GM21528 (cell line): ENCODE measurements at regions not wholly inside any gene's neighbourhood (a gene's known extent, or its start where the extent isn't known, plus 50 kb on each side); places are given as distances from the start of the nearest gene placed in this dataset.

ENCODE experiments used
- ATAC-seq: cut with Tn5 transposase; IDR thresholded peaks from one replicate; pipeline ENCODE4 v1.9.1; 2021; ENCODE audit warnings: mild to moderate bottlenecking, moderate library complexity; ENCODE audit not compliant: unreplicated experiment, low FRiP score

GRCh38 chr1:81498471-81499462, 302.0 kb upstream of the ADGRL2 start:
- no peak for ATAC-seq

DNA sequence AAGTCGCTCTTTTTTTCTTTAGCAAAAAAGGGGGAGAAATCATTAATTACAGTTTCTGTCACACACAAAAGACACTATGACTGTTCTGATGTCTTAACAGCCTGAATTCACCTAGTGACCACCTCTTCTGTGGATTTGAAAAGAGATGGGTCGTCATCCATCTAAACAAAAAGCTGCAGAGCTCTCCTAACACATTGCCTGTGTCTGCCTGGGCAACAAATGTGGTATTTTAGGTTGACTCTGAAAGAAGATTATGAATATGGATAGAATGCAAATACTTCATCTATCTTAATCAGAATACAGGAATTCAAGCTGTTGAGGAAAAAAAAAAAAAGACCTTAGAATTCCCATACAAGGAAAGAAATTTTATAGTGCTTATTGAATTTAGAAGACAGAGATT, 304.4 kb upstream of the ADGRL2 start:
- ATAC-seq: no peak

DNA sequence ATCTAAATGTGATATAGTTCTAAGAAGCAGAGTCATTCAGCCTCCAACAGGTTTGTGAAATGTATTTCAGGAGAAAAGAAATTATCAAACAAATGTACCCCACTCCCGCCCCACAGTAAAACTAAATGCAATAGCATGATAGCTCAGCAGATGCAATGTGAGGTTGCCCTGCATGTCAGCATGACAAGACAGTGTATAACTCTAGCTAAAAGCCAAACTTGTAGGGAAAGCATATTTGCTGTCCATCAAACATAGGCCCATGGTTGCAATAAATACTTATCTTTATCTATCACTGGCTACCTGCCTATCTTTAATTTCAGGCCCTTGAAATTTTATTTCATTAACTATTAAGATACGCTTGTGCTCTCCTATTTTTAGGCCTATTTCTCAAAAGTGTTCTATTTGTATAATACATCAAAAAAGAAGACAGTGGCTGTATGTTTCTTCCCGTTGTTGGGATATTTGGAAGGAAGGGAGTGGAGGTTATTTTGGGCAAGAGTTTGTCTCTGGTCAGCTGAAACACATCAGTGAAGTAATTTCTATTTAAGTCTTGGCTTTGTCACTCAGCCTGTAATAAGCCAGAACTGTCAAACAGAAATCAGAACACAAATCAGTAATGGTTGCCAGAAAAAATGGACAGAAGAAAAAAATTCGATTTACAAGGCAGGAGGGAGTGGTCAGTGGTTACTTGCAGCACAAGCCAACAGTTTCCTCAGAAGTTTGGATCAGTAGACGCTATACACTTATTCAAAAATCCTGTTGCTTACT, 307.4 kb upstream of the ADGRL2 start:
- no peak for ATAC-seq

DNA sequence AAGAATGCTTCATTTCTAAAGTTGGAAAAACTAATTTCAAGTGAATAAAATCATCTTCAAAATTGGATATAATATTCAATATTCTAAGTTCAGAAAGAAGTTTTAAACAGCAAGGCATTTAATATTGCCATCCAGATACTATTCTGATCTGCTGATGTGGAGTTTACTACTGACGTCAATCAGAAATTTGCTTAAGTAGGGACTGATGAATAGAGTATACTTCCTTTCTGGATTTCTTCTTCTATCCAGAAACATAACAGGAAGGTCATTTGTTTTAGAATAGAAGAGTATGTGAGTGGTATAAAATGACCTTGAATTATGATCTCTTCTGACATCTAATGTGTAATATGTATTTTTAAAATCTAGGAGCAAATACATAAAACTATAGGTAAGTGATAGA, 308.1 kb upstream of the ADGRL2 start:
- ATAC-seq: no peak

DNA sequence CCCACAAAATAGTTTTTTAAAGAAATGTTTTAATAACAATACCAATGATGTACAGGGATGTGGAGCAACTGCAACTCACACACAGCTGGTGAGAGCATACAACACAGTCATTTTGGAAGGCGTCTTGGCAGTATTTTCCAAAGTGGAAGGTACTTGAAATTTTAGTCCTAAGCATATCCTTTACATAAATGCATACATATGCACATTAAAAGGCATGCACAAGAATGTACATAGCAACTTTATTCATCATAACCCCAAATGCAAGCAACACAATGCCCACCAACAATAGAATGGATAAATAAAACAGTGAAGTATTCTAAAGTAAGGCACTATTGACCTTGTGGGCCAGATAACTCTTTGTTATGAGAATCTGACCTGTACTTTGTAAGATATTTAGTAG, 310.1 kb upstream of the ADGRL2 start:
- no peak for ATAC-seq

GRCh38 chr1:81489372-81489934, 311.3 kb upstream of the ADGRL2 start:
- ATAC-seq: no peak

DNA sequence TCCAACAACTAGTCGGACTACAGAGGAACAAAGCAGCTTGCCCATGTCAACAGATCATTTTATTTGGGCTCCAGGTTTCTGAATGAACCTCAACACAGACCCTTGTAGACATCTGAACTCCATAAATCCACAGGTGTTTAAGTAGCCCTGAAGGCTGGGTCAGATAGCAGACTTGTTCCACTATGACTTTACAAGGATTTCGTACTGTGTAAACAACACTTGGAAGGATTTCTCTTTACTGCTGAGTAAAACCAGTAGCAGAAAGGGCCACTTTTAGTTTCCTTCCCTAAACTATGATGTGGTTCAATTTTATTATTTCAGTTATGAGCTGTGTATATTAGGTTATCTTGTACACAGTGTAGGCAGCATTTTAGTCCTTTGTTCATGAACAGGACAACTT, 316.4 kb upstream of the ADGRL2 start:
- ATAC-seq: no peak

GRCh38 chr1:81478219-81478618, 322.5 kb upstream of the ADGRL2 start:
- ATAC-seq: no peak

- ATAC-seq: no peak
Measured at GRCh38 chr1:81477710-81478109, 323.0 kb upstream of the ADGRL2 start.

GRCh38 chr1:81472387-81472786, 328.3 kb upstream of the ADGRL2 start:
- no peak for ATAC-seq

DNA sequence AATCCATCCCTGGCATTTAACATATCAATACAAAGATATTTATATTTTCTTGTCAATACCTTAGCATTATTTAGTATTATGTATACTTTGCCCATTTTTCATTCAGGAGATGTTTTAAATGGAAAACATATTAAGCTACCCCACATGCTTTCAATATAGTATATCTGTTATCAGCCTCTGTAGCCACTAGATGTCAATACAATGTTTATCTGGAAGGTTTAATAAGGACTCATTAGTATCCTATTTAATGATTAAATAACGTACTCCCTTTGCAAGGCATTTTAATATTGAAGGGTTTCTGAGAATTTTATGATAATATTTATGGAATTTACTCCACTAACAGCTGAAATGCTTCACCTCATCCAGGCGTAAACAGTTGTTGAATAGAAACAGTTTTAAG, 329.5 kb upstream of the ADGRL2 start:
- no peak for ATAC-seq

DNA sequence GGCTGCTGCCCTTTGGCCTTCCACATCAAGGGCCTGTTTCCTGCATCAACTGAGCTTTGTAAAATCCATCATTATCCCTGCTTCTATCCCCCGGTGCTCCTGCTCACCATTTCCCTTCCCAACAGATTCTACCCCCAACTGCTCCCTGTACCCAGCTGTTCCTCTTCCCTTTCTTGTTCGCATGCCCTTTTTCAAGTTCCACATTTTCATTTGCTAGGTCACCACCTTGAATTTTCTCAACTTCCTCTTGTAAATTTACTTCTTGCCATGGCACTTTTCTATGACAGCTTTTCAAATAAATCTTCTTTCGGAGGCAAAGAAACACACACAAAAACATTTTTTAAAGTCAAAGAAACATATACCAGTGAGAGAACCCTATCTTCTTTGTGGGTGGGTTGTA, 330.5 kb upstream of the ADGRL2 start:
- ATAC-seq: no peak

DNA sequence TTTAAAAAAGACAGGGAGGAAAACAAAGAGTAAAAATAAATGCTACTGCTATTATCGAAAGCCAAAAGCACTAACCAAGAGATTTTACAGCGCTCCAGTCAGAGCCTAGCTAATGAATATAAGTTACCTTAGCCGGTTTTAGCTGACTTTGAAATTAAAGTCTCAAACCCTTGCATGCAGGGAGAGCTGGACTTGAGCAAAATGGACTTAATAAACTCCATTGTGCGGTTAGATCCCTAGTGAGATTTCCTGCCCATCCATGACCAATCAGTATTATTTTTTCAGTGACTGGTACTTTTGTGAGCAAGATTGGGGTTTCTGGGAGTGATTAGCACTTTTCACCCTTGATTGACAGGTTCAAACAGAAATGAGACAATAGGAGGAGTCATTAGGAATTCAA, 333.4 kb upstream of the ADGRL2 start:
- no peak for ATAC-seq

- no peak for ATAC-seq
Measured at GRCh38 chr1:81466961-81467360, 333.8 kb upstream of the ADGRL2 start.

- no peak for ATAC-seq
Measured at GRCh38 chr1:81463936-81464837, 336.5 kb upstream of the ADGRL2 start.

- no peak for ATAC-seq
Measured at GRCh38 chr1:81459043-81459442, 341.7 kb upstream of the ADGRL2 start.

DNA sequence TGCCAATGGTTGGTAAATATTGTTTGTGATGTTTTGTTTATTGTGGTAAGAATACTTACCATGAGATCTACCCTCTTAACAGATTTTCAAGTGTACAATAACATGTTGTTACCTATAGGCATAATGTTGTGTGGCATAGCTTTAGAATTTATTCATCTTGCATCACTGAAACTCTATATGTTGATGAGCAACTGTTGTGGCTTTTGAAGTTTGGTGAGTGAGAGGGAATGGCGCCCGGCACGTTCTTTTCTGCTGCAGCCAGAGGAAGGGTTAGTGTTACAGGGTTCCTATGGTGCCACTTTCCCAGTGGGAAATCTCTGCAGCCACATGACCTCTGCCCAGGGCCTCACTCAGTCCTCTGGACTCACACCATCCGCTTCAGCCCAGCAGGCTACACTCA, 342.5 kb upstream of the ADGRL2 start:
- ATAC-seq: no peak

- no peak for ATAC-seq
Measured at GRCh38 chr1:81455481-81455880, 345.3 kb upstream of the ADGRL2 start.

- ATAC-seq: no peak
Measured at GRCh38 chr1:81453971-81454370, 346.8 kb upstream of the ADGRL2 start.

GRCh38 chr1:81453367-81453703, 347.4 kb upstream of the ADGRL2 start:
- ATAC-seq: no peak
